Activated CD4-positive, alpha-beta T cell treated with anti-CD3 and anti-CD28 coated beads for 36 hours (primary cell): ENCODE measurements at regions not wholly inside any gene's neighbourhood (a gene's known extent, or its start where the extent isn't known, plus 50 kb on each side); places are given as distances from the start of the nearest gene placed in this dataset.

Source experiments
- ATAC-seq: fragments of 200-7000 bp; cut with Tn5 transposase; one replicate; pipeline ENCODE4 v1.10.0; 2021; ENCODE audit warnings: mild to moderate bottlenecking, moderate library complexity
- CTCF ChIA-PET: fragments of 350-600 bp; sonication (Branson Sonifier 250); formaldehyde crosslinking; loops from one replicate; lab custom pipeline; 2021; ENCODE audit warnings: antibody characterized with exemption; lab: Charles Lee
- POLR2A ChIA-PET: fragments of 350-600 bp; sonication (Branson Sonifier 250); formaldehyde crosslinking; loops from one replicate; lab custom pipeline; 2021; ENCODE audit warnings: antibody characterized with exemption, inconsistent platforms; lab: Charles Lee
- DNase-seq: peaks from one replicate; pipeline ENCODE4 v3.0.0-alpha.2; 2020
- H3K27ac Mint-ChIP-seq: one replicate; pipeline ENCODE4 v1.8.0; 2021; ENCODE audit warnings: mixed read lengths
- H3K27me3 Mint-ChIP-seq: one replicate; pipeline ENCODE4 v1.8.0; 2021; ENCODE audit warnings: mixed read lengths
- H3K36me3 Mint-ChIP-seq: one replicate; pipeline ENCODE4 v1.8.0; 2021; ENCODE audit warnings: low read depth, mixed read lengths
- H3K4me1 Mint-ChIP-seq: one replicate; pipeline ENCODE4 v1.8.0; 2021; ENCODE audit warnings: mixed read lengths
- H3K4me3 Mint-ChIP-seq: one replicate; pipeline ENCODE4 v1.8.0; 2021; ENCODE audit warnings: mild to moderate bottlenecking, moderate library complexity, mixed read lengths
- H3K9me3 Mint-ChIP-seq: one replicate; pipeline ENCODE4 v1.8.0; 2021; ENCODE audit warnings: low read depth, mixed read lengths
- intact Hi-C, 2 experiments: fragments of 100-400 bp; cut with DNase I in 1 of 2; cut with micrococcal nuclease in 1 of 2; formaldehyde crosslinking; loops; one replicate each; pipeline versions ENCODE4 v1.14.2 to v1.15.1; 2022 to 2024; cut with DNase I, micrococcal nuclease

- CTCF ChIA-PET, result interaction anchor here (1.1 kb wide), 1 partner anchor 79 kb away, joined by 3 read pairs; no protein-coding TSS in a partner anchor
- no peaks in the 10 kb centered on the region for H3K4me1 Mint-ChIP-seq
- no peaks in the 10 kb centered on the region for H3K36me3 Mint-ChIP-seq
- H3K9me3 Mint-ChIP-seq, result peaks cover 11% of the 10 kb centered on the region
- H3K4me3 Mint-ChIP-seq, result no peak overlapping the region
- peaks cover 25% of the 10 kb centered on the region for H3K27me3 Mint-ChIP-seq
- no peak overlapping the region for H3K27ac Mint-ChIP-seq
- DNase-seq, result no peak
- no peak for ATAC-seq
- intact Hi-C loops, result loop anchor here in 1 of 2 experiments (1.0 kb wide), 1 partner anchor 16 kb away; no protein-coding TSS in a partner anchor
- POLR2A ChIA-PET, result no interaction called here
Measured at GRCh38 chr7:41861642-41862041, 158.8 kb upstream of the INHBA start.

GRCh38 chr7:41858201-41858600, 155.3 kb upstream of the INHBA start:
- no peak for DNase-seq
- Mint-ChIP-seq H3K27ac (no peak overlapping the region), H3K36me3 (no peaks in the 10 kb centered on the region), H3K4me1 (peaks cover 6% of the 10 kb centered on the region), H3K9me3 (peaks cover 2% of the 10 kb centered on the region), H3K27me3 (peaks cover 19% of the 10 kb centered on the region), H3K4me3 (no peak overlapping the region)
- ChIA-PET CTCF (no interaction called here), POLR2A (no interaction called here)
- ATAC-seq, result no peak
- intact Hi-C loops, result no loop called here

GRCh38 chr7:41855798-41856197, 152.9 kb upstream of the INHBA start:
- Mint-ChIP-seq H3K27me3 (peaks cover 21% of the 10 kb centered on the region), H3K9me3 (peaks cover 2% of the 10 kb centered on the region), H3K4me3 (no peak overlapping the region), H3K36me3 (no peaks in the 10 kb centered on the region), H3K4me1 (peaks cover 6% of the 10 kb centered on the region), H3K27ac (no peak overlapping the region)
- ChIA-PET CTCF (no interaction called here), POLR2A (no interaction called here)
- ATAC-seq (no peak), DNase-seq (no peak)
- intact Hi-C loops, result no loop called here

- H3K4me3 Mint-ChIP-seq, result no peak overlapping the region
- no peaks in the 10 kb centered on the region for H3K36me3 Mint-ChIP-seq
- H3K27me3 Mint-ChIP-seq, result peaks cover 9% of the 10 kb centered on the region
- intact Hi-C loops, result no loop called here
- ChIA-PET CTCF (no interaction called here), POLR2A (no interaction called here)
- DNase-seq (no peak), ATAC-seq (no peak)
- H3K9me3 Mint-ChIP-seq, result peaks cover 13% of the 10 kb centered on the region
- H3K4me1 Mint-ChIP-seq, result peaks cover 6% of the 10 kb centered on the region
- H3K27ac Mint-ChIP-seq, result no peak overlapping the region
Measured at GRCh38 chr7:41847606-41848005, 144.7 kb upstream of the INHBA start.

- ATAC-seq (no peak), DNase-seq (no peak)
- intact Hi-C loops, result no loop called here
- no peak overlapping the region for H3K4me3 Mint-ChIP-seq
- no peaks in the 10 kb centered on the region for H3K36me3 Mint-ChIP-seq
- no peak overlapping the region for H3K27ac Mint-ChIP-seq
- ChIA-PET POLR2A (no interaction called here), CTCF (interaction anchor here (1.3 kb wide), 1 partner anchor 94 kb away, joined by 3 read pairs; no protein-coding TSS in a partner anchor)
- peaks cover 9% of the 10 kb centered on the region for H3K27me3 Mint-ChIP-seq
- peaks cover 13% of the 10 kb centered on the region for H3K9me3 Mint-ChIP-seq
- H3K4me1 Mint-ChIP-seq, result peaks cover 6% of the 10 kb centered on the region
Measured at GRCh38 chr7:41847151-41847550, 144.3 kb upstream of the INHBA start.

- POLR2A ChIA-PET, result no interaction called here
- ATAC-seq (no peak), DNase-seq (no peak)
- peaks cover 4% of the 10 kb centered on the region for H3K27me3 Mint-ChIP-seq
- H3K9me3 Mint-ChIP-seq, result peaks cover 11% of the 10 kb centered on the region
- peaks cover 6% of the 10 kb centered on the region for H3K4me1 Mint-ChIP-seq
- no peak overlapping the region for H3K27ac Mint-ChIP-seq
- H3K4me3 Mint-ChIP-seq, result no peak overlapping the region
- no peaks in the 10 kb centered on the region for H3K36me3 Mint-ChIP-seq
- CTCF ChIA-PET, result no interaction called here
- intact Hi-C loops, result no loop called here
Measured at GRCh38 chr7:41842956-41843355, 140.1 kb upstream of the INHBA start.

- Mint-ChIP-seq H3K36me3 (no peaks in the 10 kb centered on the region), H3K9me3 (peaks cover 18% of the 10 kb centered on the region), H3K4me3 (no peak overlapping the region), H3K27ac (no peak overlapping the region), H3K4me1 (no peaks in the 10 kb centered on the region), H3K27me3 (peaks cover 2% of the 10 kb centered on the region)
- ChIA-PET POLR2A (no interaction called here), CTCF (no interaction called here)
- intact Hi-C loops, result no loop called here
- no peak for DNase-seq
- no peak for ATAC-seq
Measured at GRCh38 chr7:41837916-41838315, 135.0 kb upstream of the INHBA start.

GRCh38 chr7:41835976-41836530, 133.2 kb upstream of the INHBA start:
- no peaks in the 10 kb centered on the region for H3K36me3 Mint-ChIP-seq
- H3K27ac Mint-ChIP-seq, result no peak overlapping the region
- no peaks in the 10 kb centered on the region for H3K27me3 Mint-ChIP-seq
- intact Hi-C loops, result no loop called here
- no peak for ATAC-seq
- no peak overlapping the region for H3K4me3 Mint-ChIP-seq
- no peaks in the 10 kb centered on the region for H3K4me1 Mint-ChIP-seq
- H3K9me3 Mint-ChIP-seq, result peaks cover 26% of the 10 kb centered on the region
- no peak for DNase-seq
- ChIA-PET CTCF (no interaction called here), POLR2A (no interaction called here)

- POLR2A ChIA-PET, result no interaction called here
Measured at GRCh38 chr7:41834805-41835694, 132.2 kb upstream of the INHBA start.

GRCh38 chr7:41832941-41833340, 130.1 kb upstream of the INHBA start:
- no peak overlapping the region for H3K4me3 Mint-ChIP-seq
- H3K27me3 Mint-ChIP-seq, result peaks cover under 1% of the 10 kb centered on the region
- intact Hi-C loops, result no loop called here
- peaks cover 19% of the 10 kb centered on the region for H3K9me3 Mint-ChIP-seq
- no peak overlapping the region for H3K27ac Mint-ChIP-seq
- H3K4me1 Mint-ChIP-seq, result no peaks in the 10 kb centered on the region
- ATAC-seq (no peak), DNase-seq (no peak)
- H3K36me3 Mint-ChIP-seq, result no peaks in the 10 kb centered on the region
- ChIA-PET POLR2A (no interaction called here), CTCF (no interaction called here)

More at GRCh38 chr7:41834805-41835694, 132.2 kb upstream of the INHBA start:
- no peaks in the 10 kb centered on the region for H3K4me1 Mint-ChIP-seq
- H3K4me3 Mint-ChIP-seq, result no peak overlapping the region
- DNase-seq, result no peak
- no peaks in the 10 kb centered on the region for H3K36me3 Mint-ChIP-seq
- H3K9me3 Mint-ChIP-seq, result peaks cover 25% of the 10 kb centered on the region
- CTCF ChIA-PET, result interaction anchor here (0.6 kb wide), 1 partner anchor 685 kb away, joined by 3 read pairs; no protein-coding TSS in a partner anchor
- no peak overlapping the region for H3K27ac Mint-ChIP-seq
- intact Hi-C loops, result no loop called here
- H3K27me3 Mint-ChIP-seq, result no peaks in the 10 kb centered on the region
- ATAC-seq, result no peak

- CTCF ChIA-PET, result no interaction called here
- Mint-ChIP-seq H3K27me3 (peaks cover 5% of the 10 kb centered on the region), H3K27ac (no peak overlapping the region), H3K4me3 (no peak overlapping the region), H3K36me3 (no peaks in the 10 kb centered on the region), H3K9me3 (peaks cover 16% of the 10 kb centered on the region), H3K4me1 (no peaks in the 10 kb centered on the region)
- POLR2A ChIA-PET, result no interaction called here
- ATAC-seq (no peak), DNase-seq (no peak)
- intact Hi-C loops, result no loop called here
Measured at GRCh38 chr7:41830271-41830670, 127.4 kb upstream of the INHBA start.

- H3K27ac Mint-ChIP-seq, result no peak overlapping the region
- ChIA-PET POLR2A (no interaction called here), CTCF (no interaction called here)
- ATAC-seq, result no peak
- no peaks in the 10 kb centered on the region for H3K4me1 Mint-ChIP-seq
- intact Hi-C loops, result no loop called here
- no peak overlapping the region for H3K4me3 Mint-ChIP-seq
- DNase-seq, result no peak
- H3K27me3 Mint-ChIP-seq, result peaks cover 5% of the 10 kb centered on the region
- H3K36me3 Mint-ChIP-seq, result no peaks in the 10 kb centered on the region
- H3K9me3 Mint-ChIP-seq, result peaks cover 16% of the 10 kb centered on the region
Measured at GRCh38 chr7:41828911-41829310, 126.0 kb upstream of the INHBA start.
